PC-3 (cell line): ENCODE measurements at regions not wholly inside any gene's neighbourhood (a gene's known extent, or its start where the extent isn't known, plus 50 kb on each side); places are given as distances from the start of the nearest gene placed in this dataset.

Experiments
- ATAC-seq: fragments of 200-7000 bp; cut with Tn5 transposase; 2 replicates; pipeline ENCODE4 v1.9.1; 2020; ENCODE audit warnings: mild to moderate bottlenecking, moderate library complexity
- BruUV-seq: library from RNA; stranded (reverse); fragments of 400-500 nt; replicated peaks from 2 replicates; lab custom pipeline; 2021; lab: Mats Ljungman, UMichigan
- CTCF ChIA-PET: fragments of 300-600 bp; sonication (Branson Sonifier 250); formaldehyde crosslinking; loops from one replicate; lab custom pipeline; 2022; ENCODE audit warnings: antibody characterized with exemption; lab: Charles Lee
- POLR2A ChIA-PET: fragments of 300-600 bp; sonication (Branson Sonifier 250); formaldehyde crosslinking; loops from one replicate; lab custom pipeline; 2022; ENCODE audit warnings: antibody characterized with exemption; ENCODE audit not compliant: unreplicated experiment; lab: Charles Lee
- DNase-seq: peaks from one replicate; pipeline ENCODE4 v3.0.0-alpha.2; 2015
- H2AFZ ChIP-seq: fragments of 300-600 bp; sonication (generic); 2 replicates; pipeline ENCODE4 v1.6.0; 2016; ENCODE audit warnings: antibody characterized with exemption, low read length
- H3F3A ChIP-seq: fragments of 300-600 bp; sonication (generic); one replicate; pipeline ENCODE4 v1.6.0; 2017; ENCODE audit warnings: antibody characterized with exemption, low read length, control low read depth, mild to moderate bottlenecking; ENCODE audit not compliant: unreplicated experiment
- H3K27ac ChIP-seq: fragments of 300-600 bp; sonication (generic); 2 replicates; pipeline ENCODE4 v1.5.1; 2016; ENCODE audit warnings: mild to moderate bottlenecking, low read length
- H3K27me3 ChIP-seq: fragments of 300-600 bp; sonication (generic); 2 replicates; pipeline ENCODE4 v1.6.1; 2016; ENCODE audit warnings: low read length, mixed read lengths
- H3K36me3 ChIP-seq: fragments of 300-600 bp; sonication (generic); 2 replicates; pipeline ENCODE4 v1.6.1; 2016; ENCODE audit warnings: low read depth, mixed run types, low read length, mixed read lengths
- H3K4me1 ChIP-seq: fragments of 300-600 bp; sonication (generic); 2 replicates; pipeline ENCODE4 v1.5.1; 2016; ENCODE audit warnings: low read length; ENCODE audit not compliant: insufficient read depth
- H3K4me2 ChIP-seq: fragments of 300-600 bp; sonication (generic); 2 replicates; pipeline ENCODE4 v1.6.0; 2016; ENCODE audit warnings: low read length
- H3K4me3 ChIP-seq: fragments of 300-600 bp; sonication (generic); 2 replicates; pipeline ENCODE4 v1.5.1; 2016; ENCODE audit warnings: mild to moderate bottlenecking, low read length, mixed read lengths
- H3K79me2 ChIP-seq: fragments of 300-600 bp; sonication (generic); 2 replicates; pipeline ENCODE4 v1.6.1; 2017; ENCODE audit warnings: low read length, mixed read lengths
- H3K9ac ChIP-seq: fragments of 300-600 bp; sonication (generic); 2 replicates; pipeline ENCODE4 v1.6.0; 2016; ENCODE audit warnings: mild to moderate bottlenecking, low read length
- H3K9me2 ChIP-seq: fragments of 300-600 bp; sonication (generic); replicated peaks from 2 replicates; pipeline ENCODE4 v1.6.1; 2016; ENCODE audit warnings: mixed run types, low read length, mixed read lengths
- H3K9me3 ChIP-seq: fragments of 300-600 bp; sonication (generic); 2 replicates; pipeline ENCODE4 v1.6.1; 2016; ENCODE audit warnings: low read length, mixed read lengths
- H4K20me1 ChIP-seq: fragments of 300-600 bp; sonication (generic); 2 replicates; pipeline ENCODE4 v1.6.1; 2016; ENCODE audit warnings: low read length, mixed read lengths
- EZH2 ChIP-seq: fragments of 300-600 bp; sonication (generic); IDR thresholded peaks from one replicate; pipeline ENCODE4 v1.6.1; 2017; ENCODE audit warnings: antibody characterized with exemption, mild to moderate bottlenecking, low read length; ENCODE audit not compliant: unreplicated experiment
- EZH2phosphoT487 ChIP-seq: fragments of 300-600 bp; sonication (generic); IDR thresholded peaks from 2 replicates; pipeline ENCODE4 v1.6.1; 2018; ENCODE audit warnings: mild to moderate bottlenecking, antibody characterized with exemption, low read length, borderline replicate concordance
- intact Hi-C: fragments of 100-400 bp; cut with micrococcal nuclease; formaldehyde crosslinking; loops from 2 replicates; pipeline ENCODE4 v1.9.0; 2023
- TF ChIP-seq, protein P1 (sequence below): fragments of 300-600 bp; sonication (generic); conservative IDR thresholded peaks from 2 replicates; pipeline ENCODE4 v1.5.1; 2017; ENCODE audit warnings: antibody characterized with exemption, low read depth, mild to moderate bottlenecking, low read length

DNA sequence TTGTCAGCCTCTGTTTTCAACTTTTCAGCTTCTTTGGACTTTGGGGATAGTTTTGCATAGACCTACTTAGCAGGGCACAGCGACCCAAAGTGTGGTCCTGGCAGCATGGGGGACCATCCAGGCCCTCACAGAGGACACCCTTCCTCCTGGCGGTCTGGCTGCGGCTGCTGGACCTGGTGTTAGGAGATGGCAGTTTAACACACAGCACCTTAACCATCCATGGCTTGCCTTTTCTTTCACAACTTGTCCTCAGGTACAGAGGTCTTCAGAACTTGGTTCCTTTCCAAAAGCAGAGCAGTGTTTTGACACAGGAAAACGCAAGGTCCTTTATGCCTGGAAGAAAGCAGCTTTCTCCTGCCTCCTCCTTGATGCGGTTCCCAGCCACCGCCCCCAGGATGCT, 68.1 kb downstream of the RHOU start:
- no TSS peak for BruUV-seq
- H3K27ac ChIP-seq = no peak overlapping the region
- peaks cover 45% of the 10 kb centered on the region for H3K27me3 ChIP-seq
- H3K4me1 ChIP-seq = no peaks in the 10 kb centered on the region
- no peaks in the 10 kb centered on the region for H3K79me2 ChIP-seq
- H3K9me2 ChIP-seq = no peaks in the 10 kb centered on the region
- no peak for DNase-seq
- H3K4me2 ChIP-seq = no peak overlapping the region
- no peaks in the 10 kb centered on the region for H4K20me1 ChIP-seq
- H3K4me3 ChIP-seq = no peak overlapping the region
- no peaks in the 10 kb centered on the region for H3K9me3 ChIP-seq
- H3K9ac ChIP-seq = no peak overlapping the region
- H2AFZ ChIP-seq = no peak overlapping the region
- ChIA-PET POLR2A (no interaction called here), CTCF (no interaction called here)
- H3K36me3 ChIP-seq = no peaks in the 10 kb centered on the region
- TF ChIP-seq EZH2 = no peak
- TF ChIP-seq, protein P1, sequence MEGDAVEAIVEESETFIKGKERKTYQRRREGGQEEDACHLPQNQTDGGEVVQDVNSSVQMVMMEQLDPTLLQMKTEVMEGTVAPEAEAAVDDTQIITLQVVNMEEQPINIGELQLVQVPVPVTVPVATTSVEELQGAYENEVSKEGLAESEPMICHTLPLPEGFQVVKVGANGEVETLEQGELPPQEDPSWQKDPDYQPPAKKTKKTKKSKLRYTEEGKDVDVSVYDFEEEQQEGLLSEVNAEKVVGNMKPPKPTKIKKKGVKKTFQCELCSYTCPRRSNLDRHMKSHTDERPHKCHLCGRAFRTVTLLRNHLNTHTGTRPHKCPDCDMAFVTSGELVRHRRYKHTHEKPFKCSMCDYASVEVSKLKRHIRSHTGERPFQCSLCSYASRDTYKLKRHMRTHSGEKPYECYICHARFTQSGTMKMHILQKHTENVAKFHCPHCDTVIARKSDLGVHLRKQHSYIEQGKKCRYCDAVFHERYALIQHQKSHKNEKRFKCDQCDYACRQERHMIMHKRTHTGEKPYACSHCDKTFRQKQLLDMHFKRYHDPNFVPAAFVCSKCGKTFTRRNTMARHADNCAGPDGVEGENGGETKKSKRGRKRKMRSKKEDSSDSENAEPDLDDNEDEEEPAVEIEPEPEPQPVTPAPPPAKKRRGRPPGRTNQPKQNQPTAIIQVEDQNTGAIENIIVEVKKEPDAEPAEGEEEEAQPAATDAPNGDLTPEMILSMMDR = no peak
- no peak for TF ChIP-seq EZH2phosphoT487
- no peaks in the 10 kb centered on the region for H3F3A ChIP-seq
- no peak for ATAC-seq
- intact Hi-C loops = no loop called here

DNA sequence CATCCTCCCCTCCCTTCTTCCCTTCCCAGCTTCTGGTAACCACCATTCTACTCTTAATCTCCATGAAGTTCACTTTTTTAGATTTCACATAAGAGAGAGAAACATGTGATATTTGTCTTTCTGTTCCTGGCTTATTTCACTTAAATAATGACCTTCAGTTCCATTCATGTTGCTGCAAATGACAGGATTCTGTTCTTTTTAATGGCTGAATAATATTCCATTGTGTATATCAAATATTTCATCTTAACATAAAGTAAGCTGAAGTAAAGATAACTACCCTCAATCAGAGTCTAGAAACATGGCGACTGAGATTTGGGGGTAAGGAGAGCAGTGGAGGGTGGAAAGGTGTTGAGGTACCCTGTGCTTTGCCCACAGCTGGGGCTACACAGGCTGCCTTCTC, 68.9 kb downstream of the RHOU start:
- no TSS peak for BruUV-seq
- H3K27ac ChIP-seq = no peak overlapping the region

More for the DNA sequence above, 68.9 kb downstream of the RHOU start:
- no peak overlapping the region for H2AFZ ChIP-seq
- ChIA-PET POLR2A (no interaction called here), CTCF (no interaction called here)
- H3K4me2 ChIP-seq = no peak overlapping the region
- H3K9me3 ChIP-seq = no peaks in the 10 kb centered on the region
- TF ChIP-seq EZH2 = no peak
- TF ChIP-seq, protein P1 = no peak
- TF ChIP-seq EZH2phosphoT487 = no peak
- no peaks in the 10 kb centered on the region for H3K79me2 ChIP-seq
- intact Hi-C loops = no loop called here
- no peaks in the 10 kb centered on the region for H3K36me3 ChIP-seq
- H3F3A ChIP-seq = no peaks in the 10 kb centered on the region
- no peak overlapping the region for H3K9ac ChIP-seq
- peaks cover 45% of the 10 kb centered on the region for H3K27me3 ChIP-seq
- no peak for ATAC-seq
- H3K4me3 ChIP-seq = no peak overlapping the region
- H4K20me1 ChIP-seq = no peaks in the 10 kb centered on the region
- DNase-seq = no peak
- no peaks in the 10 kb centered on the region for H3K9me2 ChIP-seq
- no peaks in the 10 kb centered on the region for H3K4me1 ChIP-seq
